Lower leg skin (tissue), 4 donors: ENCODE measurements at regions not wholly inside any gene's neighbourhood (a gene's known extent, or its start where the extent isn't known, plus 50 kb on each side); places are given as distances from the start of the nearest gene placed in this dataset.

ENCODE experiments used
- DNase-seq, 2 donors: peaks; one replicate each; pipeline ENCODE4 v3.0.0-alpha.2; 2019; ENCODE audit warnings: low spot score in 2 of 2
- H3K4me3 ChIP-seq: fragments of 200-600 bp; sonication (generic); 2 replicates; pipeline ENCODE4 v1.5.1; 2017; ENCODE audit warnings: mild to moderate bottlenecking, low read depth; ENCODE audit not compliant: poor library complexity, severe bottlenecking
- CTCF ChIP-seq, 3 donors: fragments of 450-650 bp; IDR thresholded peaks; one replicate each; pipeline ENCODE4 v1.5.1; 2016; ENCODE audit warnings: antibody characterized with exemption in 3 of 3, mild to moderate bottlenecking in 3 of 3, moderate library complexity in 2 of 3
- POLR2A ChIP-seq, 2 donors: fragments of 450-650 bp; IDR thresholded peaks; one replicate each; pipeline ENCODE4 v1.6.1; 2016 to 2017; ENCODE audit warnings: antibody characterized with exemption in 2 of 2, mild to moderate bottlenecking in 1 of 2, moderate library complexity in 1 of 2
- WGBS, 2 donors: methylation state at CpG; one replicate each; pipeline ENCODE4 v1.1.5; 2018; 5-methylcytosine and 5-hydroxymethylcytosine counted together
- intact Hi-C: fragments of 100-400 bp; cut with DNase I; formaldehyde crosslinking; loops from one replicate; pipeline ENCODE4 v1.15.0; 2023; ENCODE audit warnings: low total_unique reads

DNA sequence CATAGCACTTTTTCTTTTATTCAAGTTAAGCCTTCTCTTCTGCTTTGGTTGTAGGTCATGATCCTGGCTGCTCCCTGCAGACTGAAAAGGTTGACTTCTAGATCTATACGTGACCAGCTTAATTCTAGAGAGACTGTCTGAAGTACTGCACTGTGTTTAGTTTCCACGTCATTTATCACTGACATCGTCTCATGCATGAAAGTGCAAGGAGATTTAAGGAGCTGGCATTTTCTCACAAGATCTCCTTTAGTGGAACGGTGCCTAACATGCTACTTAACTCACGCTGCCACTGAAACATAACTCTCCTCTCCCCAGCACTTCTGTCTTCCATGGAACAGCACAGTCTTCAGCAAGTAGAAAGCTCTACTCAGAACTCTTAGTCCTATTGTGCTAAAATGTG, 583.0 kb upstream of the KLHL29 start:
- TF ChIP-seq CTCF (IDR thresholded peaks at IDR 0.05) (no peak), POLR2A (IDR thresholded peaks at IDR 0.05) (no peak)
- DNase-seq: no peak
- intact Hi-C loops: no loop called here
- 60 to 66% methylated on average over 5 of the region's 5 CpGs for WGBS, 2 donors
- H3K4me3 ChIP-seq: no peak overlapping the region

DNA sequence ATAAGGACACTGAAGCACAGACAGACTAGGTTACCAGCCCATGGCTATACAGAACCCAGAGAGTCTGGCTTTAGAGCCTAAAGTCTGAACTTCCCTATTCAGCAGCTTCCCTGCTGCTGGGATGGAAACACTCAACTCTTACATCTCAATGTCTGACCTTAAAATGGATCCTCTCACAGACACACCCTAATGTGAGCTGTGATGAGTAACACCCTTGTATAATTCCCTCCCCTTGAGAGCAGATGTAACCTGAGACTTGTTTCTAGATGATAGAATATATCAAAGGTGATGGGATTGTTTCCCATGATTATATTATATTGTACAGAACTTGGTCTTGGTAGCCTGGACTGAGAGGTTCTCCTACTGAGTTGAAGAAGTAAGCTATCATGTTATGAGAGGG, 577.1 kb upstream of the KLHL29 start:
- DNase-seq: no peak
- H3K4me3 ChIP-seq: no peak overlapping the region
- intact Hi-C loops: no loop called here
- TF ChIP-seq CTCF (IDR thresholded peaks at IDR 0.05): no peak
- no peak for TF ChIP-seq POLR2A (IDR thresholded peaks at IDR 0.05)

- DNase-seq: no peak
- TF ChIP-seq POLR2A (IDR thresholded peaks at IDR 0.05) (no peak), CTCF (IDR thresholded peaks at IDR 0.05) (no peak)
- 73 to 75% methylated on average over 2 of the region's 2 CpGs for WGBS, 2 donors
- H3K4me3 ChIP-seq: no peak overlapping the region
- intact Hi-C loops: no loop called here
Observed at GRCh38 chr2:22810602-22811001, 574.4 kb upstream of the KLHL29 start.

GRCh38 chr2:22812065-22812680, 572.8 kb upstream of the KLHL29 start:
- WGBS, 2 donors: 49 to 52% methylated on average over 2 of the region's 2 CpGs
- no peak overlapping the region for H3K4me3 ChIP-seq
- intact Hi-C loops: no loop called here
- no peak for TF ChIP-seq CTCF (IDR thresholded peaks at IDR 0.05)
- no peak for TF ChIP-seq POLR2A (IDR thresholded peaks at IDR 0.05)
- no peak for DNase-seq

DNA sequence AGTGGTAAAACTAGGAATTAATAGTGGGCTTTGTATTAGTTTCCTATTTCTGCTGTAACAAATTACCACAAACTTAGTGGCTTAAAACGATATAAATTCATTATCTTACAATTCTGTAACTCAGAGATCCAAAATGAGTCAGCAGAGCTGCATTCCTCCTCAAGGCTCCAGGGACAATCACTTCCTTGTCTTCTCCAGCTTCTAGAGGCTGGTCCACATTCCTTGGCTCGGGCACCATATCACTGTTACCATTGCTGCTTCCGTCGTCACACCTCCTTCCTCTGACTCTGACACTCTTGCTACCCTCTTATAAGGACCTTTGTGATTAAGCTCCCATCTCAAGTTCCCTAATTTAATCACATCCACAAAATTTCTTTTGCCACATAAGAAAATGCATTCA, 567.8 kb upstream of the KLHL29 start:
- no peak overlapping the region for H3K4me3 ChIP-seq
- no peak for TF ChIP-seq POLR2A (IDR thresholded peaks at IDR 0.05)
- TF ChIP-seq CTCF (IDR thresholded peaks at IDR 0.05): no peak
- no peak for DNase-seq
- WGBS, 2 donors: 26 to 49% methylated on average over 4 of the region's 4 CpGs
- intact Hi-C loops: no loop called here

GRCh38 chr2:22821458-22821857, 563.5 kb upstream of the KLHL29 start:
- DNase-seq: no peak

More at GRCh38 chr2:22821458-22821857, 563.5 kb upstream of the KLHL29 start:
- WGBS, 2 donors: 57 to 59% methylated on average over 2 of the region's 2 CpGs
- no peak overlapping the region for H3K4me3 ChIP-seq
- TF ChIP-seq POLR2A (IDR thresholded peaks at IDR 0.05): no peak
- no peak for TF ChIP-seq CTCF (IDR thresholded peaks at IDR 0.05)
- intact Hi-C loops: no loop called here
